Naive B cell (primary cell): ENCODE measurements at regions not wholly inside any gene's neighbourhood (a gene's known extent, or its start where the extent isn't known, plus 50 kb on each side); places are given as distances from the start of the nearest gene placed in this dataset.

Source experiments
- ATAC-seq, 2 donors: fragments of 150-1000 bp; cut with Tn5 transposase; 2 replicates each; pipeline ENCODE4 v1.10.0; 2021; ENCODE audit warnings: low read depth in 2 of 2, mild to moderate bottlenecking in 2 of 2, moderate library complexity in 2 of 2
- DNase-seq: peaks from one replicate; pipeline ENCODE4 v3.0.0; 2022
- H3K27ac Mint-ChIP-seq, 6 donors: one replicate each; pipeline ENCODE4 v1.8.0; 2020 to 2022; ENCODE audit warnings: mild to moderate bottlenecking in 6 of 6, mixed read lengths in 6 of 6, moderate library complexity in 5 of 6, inconsistent platforms in 2 of 6
- H3K27me3 Mint-ChIP-seq, 3 donors: one replicate each; pipeline ENCODE4 v1.8.0; 2021 to 2022; ENCODE audit warnings: mixed read lengths in 3 of 3, mild to moderate bottlenecking in 1 of 3
- H3K36me3 Mint-ChIP-seq, 2 donors: one replicate each; pipeline ENCODE4 v1.8.0; 2020 to 2022; ENCODE audit warnings: mixed read lengths in 2 of 2, inconsistent platforms in 1 of 2, mild to moderate bottlenecking in 1 of 2
- H3K4me1 Mint-ChIP-seq, 3 donors: one replicate each; pipeline ENCODE4 v1.8.0; 2020 to 2022; ENCODE audit warnings: mixed read lengths in 3 of 3, inconsistent platforms in 1 of 3, mild to moderate bottlenecking in 1 of 3, moderate library complexity in 1 of 3
- H3K4me3 Mint-ChIP-seq, 8 donors: one replicate each; pipeline ENCODE4 v1.8.0; 2020 to 2022; ENCODE audit warnings: mild to moderate bottlenecking in 8 of 8, mixed read lengths in 8 of 8, moderate library complexity in 8 of 8, inconsistent platforms in 2 of 8
- H3K9me3 Mint-ChIP-seq, 7 donors: one replicate each; pipeline ENCODE4 v1.8.0; 2020 to 2022; ENCODE audit warnings: mixed read lengths in 7 of 7, mild to moderate bottlenecking in 5 of 7, inconsistent platforms in 2 of 7, moderate library complexity in 1 of 7

DNA sequence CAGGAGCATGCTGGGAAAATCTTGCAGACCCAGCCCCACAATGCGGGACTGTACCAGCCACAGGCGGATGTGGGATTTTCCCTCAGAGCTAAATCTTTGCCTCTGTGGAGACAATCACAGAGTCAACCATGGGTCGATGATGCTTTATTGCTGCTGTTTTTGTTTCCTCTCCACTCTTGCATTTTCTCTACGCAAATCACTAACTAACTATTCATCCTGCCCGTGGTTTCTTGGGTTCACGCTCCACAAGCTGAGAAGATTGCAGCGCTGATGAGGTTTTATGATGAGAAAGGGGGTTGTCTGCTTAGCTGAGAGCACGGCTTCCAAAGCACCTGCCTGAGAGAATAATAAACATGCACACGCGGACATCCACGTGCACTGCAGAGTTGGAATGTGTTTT, 500.2 kb upstream of the ADAMTS16 start:
- peaks cover 0 to 3% (median 0%) of the 10 kb centered on the region in 3 donors for H3K27me3 Mint-ChIP-seq
- no peaks in the 10 kb centered on the region for H3K36me3 Mint-ChIP-seq
- H3K27ac Mint-ChIP-seq, result no peak overlapping the region
- H3K9me3 Mint-ChIP-seq, result peaks cover 0 to 8% (median 4%) of the 10 kb centered on the region in 7 donors
- H3K4me3 Mint-ChIP-seq, result no peak overlapping the region
- DNase-seq (no peak), ATAC-seq (no peak)
- no peaks in the 10 kb centered on the region for H3K4me1 Mint-ChIP-seq

DNA sequence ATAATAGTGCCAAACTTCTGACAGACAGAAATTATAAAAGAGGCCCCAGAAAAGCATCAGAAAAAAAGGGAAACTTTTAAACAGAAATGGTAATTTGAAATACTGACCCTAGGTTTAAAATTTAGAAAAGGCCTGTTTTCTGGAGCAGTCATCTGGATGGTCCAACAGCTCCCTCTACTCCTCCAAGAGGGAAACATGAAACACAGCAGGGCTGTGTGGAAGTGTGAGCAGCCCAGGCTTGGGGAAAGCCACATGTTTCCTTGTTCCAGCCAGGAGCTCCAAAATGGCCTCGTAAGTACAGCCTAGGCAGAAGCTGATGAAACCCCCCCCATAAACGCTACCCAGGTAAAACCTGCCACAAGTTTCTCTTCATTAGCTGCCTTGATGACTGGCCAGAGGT, 499.3 kb upstream of the ADAMTS16 start:
- no peaks in the 10 kb centered on the region for H3K4me1 Mint-ChIP-seq
- no peaks in the 10 kb centered on the region for H3K36me3 Mint-ChIP-seq
- H3K27me3 Mint-ChIP-seq, result peaks cover 0 to 3% (median 0%) of the 10 kb centered on the region in 3 donors
- no peak overlapping the region for H3K27ac Mint-ChIP-seq
- ATAC-seq (no peak), DNase-seq (no peak)
- H3K4me3 Mint-ChIP-seq, result no peak overlapping the region
- peaks cover 2 to 11% (median 4%) of the 10 kb centered on the region in 7 donors for H3K9me3 Mint-ChIP-seq

DNA sequence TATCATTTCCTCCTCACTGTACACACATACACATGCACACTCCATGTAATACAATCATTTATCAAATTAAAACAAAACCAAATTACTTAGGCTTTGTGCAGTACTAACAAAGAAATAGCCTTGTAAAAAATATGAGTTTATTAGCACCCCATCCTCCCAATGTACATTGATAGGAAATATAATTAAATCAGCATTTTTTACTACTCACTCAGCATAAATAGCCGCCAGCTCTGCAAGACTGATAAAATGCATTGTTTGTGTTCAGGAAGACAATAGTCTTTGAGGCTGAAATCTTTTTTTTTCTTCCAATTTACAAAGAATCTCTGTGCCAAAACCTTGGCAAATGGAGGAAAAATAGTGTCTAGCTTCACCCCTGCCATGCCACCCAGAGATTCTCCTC, 497.6 kb upstream of the ADAMTS16 start:
- Mint-ChIP-seq H3K36me3 (no peaks in the 10 kb centered on the region), H3K4me1 (no peaks in the 10 kb centered on the region), H3K4me3 (no peak overlapping the region), H3K27me3 (peaks cover 0 to 3% (median 0%) of the 10 kb centered on the region in 3 donors), H3K27ac (no peak overlapping the region), H3K9me3 (peaks cover 2 to 11% (median 4%) of the 10 kb centered on the region in 7 donors)
- ATAC-seq (no peak), DNase-seq (no peak)

DNA sequence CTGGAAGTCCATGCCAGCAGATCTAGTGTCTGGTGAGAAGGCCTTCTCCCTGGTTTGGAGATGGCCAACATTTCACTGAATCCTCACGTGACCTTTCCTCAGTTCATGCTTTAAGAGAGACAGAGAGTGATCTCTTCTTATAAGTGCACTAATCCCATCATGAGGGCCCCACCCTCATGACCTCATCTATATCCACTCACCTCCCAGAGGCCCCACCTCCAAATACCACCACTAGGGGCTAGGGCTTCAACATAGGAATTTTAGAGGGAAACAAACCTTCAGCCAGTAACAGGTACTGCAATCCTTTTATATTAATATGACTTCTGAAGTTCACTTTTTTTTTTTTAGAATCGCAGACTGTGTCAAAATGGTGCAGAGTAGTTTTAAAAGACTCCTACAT, 496.9 kb upstream of the ADAMTS16 start:
- peaks cover 0 to 2% (median 0%) of the 10 kb centered on the region in 3 donors for H3K27me3 Mint-ChIP-seq
- ATAC-seq (no peak), DNase-seq (no peak)
- no peaks in the 10 kb centered on the region for H3K36me3 Mint-ChIP-seq
- H3K27ac Mint-ChIP-seq, result no peak overlapping the region
- H3K4me3 Mint-ChIP-seq, result no peak overlapping the region
- H3K4me1 Mint-ChIP-seq, result no peaks in the 10 kb centered on the region
- peaks cover 2 to 11% (median 4%) of the 10 kb centered on the region in 7 donors for H3K9me3 Mint-ChIP-seq

DNA sequence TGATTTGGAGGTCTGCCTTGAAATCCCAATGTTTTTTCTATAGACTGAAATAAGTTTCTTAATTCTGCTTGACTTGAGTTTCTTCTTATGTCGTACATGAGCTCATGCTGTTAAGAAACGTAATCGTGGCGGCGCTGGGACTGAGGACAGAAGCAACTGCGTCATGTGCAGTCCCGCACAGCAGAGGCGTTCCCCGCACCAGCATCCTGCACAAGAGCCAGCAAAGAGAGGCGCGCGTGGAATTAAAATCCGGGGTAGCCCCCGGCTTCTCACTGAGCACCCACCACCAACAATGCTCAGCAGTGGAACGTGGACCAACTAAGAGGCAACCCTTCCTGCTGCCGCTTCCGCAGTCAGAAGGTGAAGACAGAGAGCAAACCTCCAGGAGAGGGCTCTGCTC, 496.2 kb upstream of the ADAMTS16 start:
- Mint-ChIP-seq H3K36me3 (no peaks in the 10 kb centered on the region), H3K27me3 (no peaks in the 10 kb centered on the region), H3K4me1 (no peaks in the 10 kb centered on the region), H3K4me3 (no peak overlapping the region), H3K9me3 (peaks cover 2 to 11% (median 4%) of the 10 kb centered on the region in 7 donors), H3K27ac (no peak overlapping the region)
- DNase-seq (no peak), ATAC-seq (no peak)

DNA sequence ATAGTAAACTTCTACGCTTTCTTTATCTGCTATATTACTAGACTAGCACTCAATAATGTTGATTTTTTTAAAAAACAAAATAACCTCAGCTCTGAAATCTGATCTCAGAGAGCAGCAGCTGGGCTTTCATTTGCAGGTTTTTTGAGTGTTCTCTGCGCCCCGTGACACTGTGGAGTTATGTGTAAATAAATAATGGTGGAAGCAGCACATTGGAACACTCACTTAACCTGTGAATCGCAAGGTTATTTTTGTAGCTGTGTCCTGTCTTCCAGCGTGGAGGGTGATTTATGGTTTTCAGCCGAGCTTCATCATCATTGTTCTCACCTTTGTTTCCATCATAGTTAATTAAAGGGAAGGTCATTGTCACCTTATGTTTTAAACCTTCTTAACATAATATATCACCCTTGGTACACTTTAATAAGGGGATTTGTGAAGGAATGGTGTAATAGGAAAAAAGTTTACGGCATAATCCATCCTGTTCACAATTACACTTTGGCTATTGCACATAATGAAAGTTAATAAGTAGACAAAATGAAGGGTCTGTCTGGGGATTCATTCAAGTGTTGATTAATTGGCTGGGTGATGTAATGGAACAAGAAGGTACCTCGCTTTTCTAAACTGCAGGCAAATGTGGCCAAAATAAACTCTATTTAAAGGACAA, 493.3 kb upstream of the ADAMTS16 start:
- Mint-ChIP-seq H3K9me3 (peaks cover 2 to 11% (median 5%) of the 10 kb centered on the region in 7 donors), H3K36me3 (no peaks in the 10 kb centered on the region), H3K4me1 (no peaks in the 10 kb centered on the region), H3K4me3 (no peak overlapping the region), H3K27me3 (no peaks in the 10 kb centered on the region), H3K27ac (no peak overlapping the region)
- DNase-seq (no peak), ATAC-seq (no peak)

DNA sequence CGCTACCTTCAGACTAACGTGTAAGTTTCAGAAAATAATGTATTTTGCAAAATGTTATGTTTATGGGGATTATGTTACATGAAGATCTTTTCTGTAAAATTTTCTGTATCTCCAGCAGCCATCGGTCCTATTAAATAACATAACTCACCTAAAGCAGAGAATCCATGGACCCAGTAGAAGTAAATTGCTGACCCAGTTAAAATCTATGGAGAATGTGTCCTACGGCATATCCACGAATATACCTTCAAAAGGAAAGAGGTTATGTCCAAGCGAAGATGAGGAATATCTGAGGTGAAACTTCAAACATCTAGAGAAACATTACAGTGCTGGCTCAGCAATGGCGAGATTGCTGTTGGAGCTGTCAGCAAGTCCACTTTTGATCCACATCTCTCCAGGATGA, 492.2 kb upstream of the ADAMTS16 start:
- no peak for DNase-seq
- no peaks in the 10 kb centered on the region for H3K36me3 Mint-ChIP-seq
- peaks cover 0 to 13% (median 4%) of the 10 kb centered on the region in 7 donors for H3K9me3 Mint-ChIP-seq
- no peaks in the 10 kb centered on the region for H3K27me3 Mint-ChIP-seq
- H3K27ac Mint-ChIP-seq, result no peak overlapping the region
- no peaks in the 10 kb centered on the region for H3K4me1 Mint-ChIP-seq
- no peak overlapping the region for H3K4me3 Mint-ChIP-seq
- no peak for ATAC-seq

DNA sequence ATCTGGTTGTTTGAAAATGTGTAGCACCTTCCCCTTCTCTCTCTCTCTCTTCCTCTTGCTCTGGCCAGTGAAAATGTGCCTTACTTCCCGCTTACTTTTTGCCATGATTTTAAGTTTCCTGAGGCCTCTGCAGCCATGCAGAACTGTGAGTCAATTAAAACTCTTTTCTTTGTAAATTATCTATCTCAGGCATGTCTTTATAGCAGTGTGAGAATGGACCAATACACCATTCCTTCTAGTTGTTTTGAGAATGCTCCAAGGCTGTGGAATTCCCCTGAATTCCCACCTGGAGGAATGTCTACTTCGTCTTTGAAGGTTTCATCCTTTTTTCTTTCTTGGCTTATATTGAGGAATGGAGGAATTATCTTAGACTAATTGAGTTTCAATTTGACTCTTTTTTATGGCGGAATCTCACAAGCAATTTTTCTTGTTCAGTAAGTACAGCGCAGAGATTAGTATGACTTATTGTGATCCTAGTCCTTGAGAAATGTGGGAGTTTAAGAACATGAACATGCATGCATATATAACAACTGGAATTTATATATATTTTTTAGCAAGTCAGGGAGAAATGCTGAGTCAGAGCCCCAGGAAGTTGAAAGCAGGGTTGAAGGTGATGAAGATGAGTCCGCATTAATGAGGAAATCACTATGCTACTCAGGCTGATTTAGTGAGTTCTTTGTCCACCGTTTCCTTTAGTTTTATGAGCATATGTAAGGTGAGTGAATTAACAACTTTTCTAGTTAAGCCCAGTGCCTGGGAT, 488.1 kb upstream of the ADAMTS16 start:
- ATAC-seq (no peak), DNase-seq (no peak)
- Mint-ChIP-seq H3K27ac (no peak overlapping the region), H3K4me3 (no peak overlapping the region), H3K36me3 (no peaks in the 10 kb centered on the region), H3K4me1 (no peaks in the 10 kb centered on the region), H3K9me3 (peaks cover 0 to 17% (median 2%) of the 10 kb centered on the region in 7 donors), H3K27me3 (no peaks in the 10 kb centered on the region)

DNA sequence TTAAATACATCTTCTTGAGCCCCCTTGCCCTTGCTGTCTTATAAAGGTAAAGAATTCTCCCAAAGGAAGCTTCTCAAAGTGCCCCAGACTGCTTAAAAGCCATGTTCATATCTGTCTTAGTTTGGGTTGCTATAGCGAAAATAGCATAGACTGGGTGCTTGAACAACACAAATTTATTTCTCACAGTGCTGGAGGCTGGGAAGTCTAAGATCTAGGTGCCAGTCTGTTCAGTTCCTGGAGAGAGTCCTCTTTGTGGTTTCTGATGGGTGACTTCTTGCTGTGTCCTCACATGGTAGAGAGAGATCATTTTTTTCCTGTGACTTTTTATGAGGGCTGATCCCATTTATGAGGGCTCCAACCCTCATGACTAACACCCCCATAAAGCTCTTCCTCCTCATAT, 486.7 kb upstream of the ADAMTS16 start:
- Mint-ChIP-seq H3K4me3 (no peak overlapping the region), H3K27me3 (no peaks in the 10 kb centered on the region), H3K36me3 (peaks cover 0 to 5% of the 10 kb centered on the region in 2 donors), H3K9me3 (peaks cover 0 to 22% (median 6%) of the 10 kb centered on the region in 7 donors), H3K27ac (no peak overlapping the region), H3K4me1 (peaks cover 0 to 3% (median under 1%) of the 10 kb centered on the region in 3 donors)
- ATAC-seq, result no peak
- DNase-seq, result no peak

DNA sequence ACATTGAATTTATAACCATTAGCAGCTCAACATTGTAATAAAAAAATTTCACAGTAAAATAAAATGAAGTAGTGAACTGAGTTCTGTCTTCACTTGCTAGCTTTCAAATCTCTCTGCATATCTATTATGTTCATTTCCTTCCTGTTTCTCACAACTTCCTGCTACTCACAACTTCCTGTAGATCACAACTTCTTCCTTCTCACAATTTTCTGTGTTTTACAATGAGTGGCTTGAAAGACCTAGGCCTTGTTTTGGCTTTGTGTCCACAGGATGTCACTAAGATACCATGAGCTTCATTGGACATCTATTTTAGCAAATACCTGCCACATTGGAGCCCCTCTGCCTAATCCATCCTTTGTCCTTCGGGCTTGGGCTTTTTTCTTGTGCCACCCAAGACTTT, 480.3 kb upstream of the ADAMTS16 start:
- no peak overlapping the region for H3K27ac Mint-ChIP-seq
- no peak for ATAC-seq
- peaks cover 0 to 4% (median 2%) of the 10 kb centered on the region in 3 donors for H3K4me1 Mint-ChIP-seq
- peaks cover 1 to 32% (median 7%) of the 10 kb centered on the region in 7 donors for H3K9me3 Mint-ChIP-seq
- DNase-seq, result no peak
- H3K27me3 Mint-ChIP-seq, result no peaks in the 10 kb centered on the region
- H3K4me3 Mint-ChIP-seq, result no peak overlapping the region
- peaks cover 0 to 7% of the 10 kb centered on the region in 2 donors for H3K36me3 Mint-ChIP-seq

DNA sequence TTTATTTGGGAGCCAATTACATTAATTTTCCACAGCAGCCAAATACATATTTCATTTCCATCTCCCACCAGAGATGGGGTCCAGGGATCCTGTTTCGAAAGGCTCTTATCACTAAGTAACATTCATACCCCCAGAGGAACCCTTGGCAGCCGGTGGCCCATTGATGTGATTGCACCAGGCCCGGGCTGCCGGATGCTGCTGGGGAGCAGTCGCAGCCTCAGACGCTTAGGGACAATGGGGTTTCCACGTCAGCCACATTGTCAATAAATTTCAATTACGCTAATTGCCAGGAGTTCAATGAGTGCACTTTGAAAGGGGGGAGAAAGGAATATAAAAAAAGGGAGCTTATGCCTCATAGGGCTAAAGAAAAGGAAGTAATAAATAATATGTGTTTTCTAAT, 478.8 kb upstream of the ADAMTS16 start:
- DNase-seq (no peak), ATAC-seq (no peak)
- Mint-ChIP-seq H3K27me3 (no peaks in the 10 kb centered on the region), H3K27ac (no peak overlapping the region), H3K36me3 (peaks cover 0 to 7% of the 10 kb centered on the region in 2 donors), H3K4me1 (peaks cover 0 to 4% (median 2%) of the 10 kb centered on the region in 3 donors), H3K9me3 (peaks cover 0 to 30% (median 7%) of the 10 kb centered on the region in 7 donors), H3K4me3 (no peak overlapping the region)

DNA sequence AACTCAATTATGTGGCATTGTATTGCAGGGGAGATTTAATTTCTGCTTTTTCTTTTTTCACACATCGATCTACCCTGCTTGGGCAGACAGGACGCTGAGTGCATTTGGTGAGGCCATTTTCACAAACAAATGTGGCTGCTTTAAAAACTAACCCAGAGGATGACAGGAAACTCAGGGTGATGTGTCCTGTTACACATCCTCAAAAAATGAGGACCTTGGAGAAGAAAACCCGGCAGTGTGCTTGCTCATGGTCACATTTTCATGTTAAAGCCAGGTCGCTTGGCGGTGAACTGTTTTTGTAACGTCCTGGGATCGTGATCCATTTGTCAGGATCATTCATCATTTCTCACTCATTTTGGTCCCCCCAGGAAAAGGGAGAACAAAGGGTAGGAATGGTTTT, 478.3 kb upstream of the ADAMTS16 start:
- Mint-ChIP-seq H3K27me3 (no peaks in the 10 kb centered on the region), H3K27ac (no peak overlapping the region), H3K9me3 (peaks cover 0 to 28% (median 6%) of the 10 kb centered on the region in 7 donors), H3K4me3 (no peak overlapping the region), H3K36me3 (peaks cover 0 to 7% of the 10 kb centered on the region in 2 donors), H3K4me1 (peaks cover 0 to 4% (median 2%) of the 10 kb centered on the region in 3 donors)
- no peak for ATAC-seq
- no peak for DNase-seq

DNA sequence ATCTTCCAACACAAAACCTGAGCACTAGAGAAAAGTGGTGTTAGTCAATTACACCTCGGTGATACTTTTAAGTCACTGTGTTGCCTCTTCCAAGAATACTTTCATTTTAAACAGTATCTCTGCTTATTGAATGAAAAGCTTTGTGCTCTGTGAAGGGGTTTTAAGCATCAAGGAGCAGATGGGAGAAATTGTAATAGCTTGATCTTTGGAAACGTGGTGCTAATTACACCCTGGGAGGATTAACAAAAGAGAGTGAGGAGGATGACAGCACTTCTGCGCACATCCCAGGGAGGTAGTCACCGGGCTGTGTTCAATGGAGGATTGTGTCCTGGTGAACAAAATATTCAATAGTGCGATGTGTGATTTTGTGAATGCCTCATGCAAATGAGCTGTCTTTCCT, 477.4 kb upstream of the ADAMTS16 start:
- DNase-seq (no peak), ATAC-seq (no peak)
- no peak overlapping the region for H3K4me3 Mint-ChIP-seq
- H3K4me1 Mint-ChIP-seq, result peaks cover 0 to 4% (median 2%) of the 10 kb centered on the region in 3 donors
- no peak overlapping the region for H3K27ac Mint-ChIP-seq
- no peaks in the 10 kb centered on the region for H3K27me3 Mint-ChIP-seq
- peaks cover 0 to 7% of the 10 kb centered on the region in 2 donors for H3K36me3 Mint-ChIP-seq
- peaks cover 1 to 28% (median 6%) of the 10 kb centered on the region in 7 donors for H3K9me3 Mint-ChIP-seq

DNA sequence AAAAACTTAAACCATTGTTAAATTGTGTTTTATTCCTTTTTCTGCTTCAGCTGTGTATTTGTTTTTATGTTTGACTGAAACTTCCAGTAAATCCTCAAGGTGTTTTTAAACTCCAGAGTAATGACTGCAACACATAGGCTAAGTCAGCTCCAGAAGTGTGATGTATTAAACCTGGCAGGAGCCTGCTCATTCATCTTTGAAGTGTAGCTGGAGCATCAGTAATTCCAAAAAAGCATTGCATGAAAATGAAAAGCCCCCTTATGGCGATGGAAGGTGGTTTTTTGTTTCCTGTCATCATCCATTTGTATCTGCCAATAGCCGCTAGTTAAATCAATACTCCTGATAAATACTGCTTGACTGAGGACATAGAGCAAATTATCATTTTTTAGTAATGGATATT, 474.2 kb upstream of the ADAMTS16 start:
- Mint-ChIP-seq H3K27me3 (no peaks in the 10 kb centered on the region), H3K4me1 (no peaks in the 10 kb centered on the region), H3K9me3 (peaks cover 0 to 6% (median 3%) of the 10 kb centered on the region in 7 donors), H3K36me3 (no peaks in the 10 kb centered on the region), H3K27ac (no peak overlapping the region), H3K4me3 (no peak overlapping the region)
- ATAC-seq (no peak), DNase-seq (no peak)
